ENCODE measurements at regions not wholly inside any gene's neighbourhood (a gene's known extent, or its start where the extent isn't known, plus 50 kb on each side); places are given as distances from the start of the nearest gene placed in this dataset.

GRCh38 chr4:128600410-128600809, 209.1 kb upstream of the JADE1 start:
- no peak overlapping the region for H3K4me2 ChIP-seq (ENCODE audit: low read depth, low read length)
- CTCF ChIA-PET: interaction anchor here (0.5 kb wide), 1 partner anchor 157 kb away, joined by 3 read pairs; no protein-coding TSS in a partner anchor

More at GRCh38 chr4:128600410-128600809, 209.1 kb upstream of the JADE1 start:
- dilution Hi-C loops (cut with HindIII; ENCODE audit: low sequenced_read_pairs, unreplicated experiment): no loop called here
- Histone ChIP-seq H4K91ac (ENCODE audit: insufficient read depth, low read depth, low read length) (peak overlapping the region; percentile 78), H4K20me1 (ENCODE audit: insufficient read depth, low read length) (no peaks in the 10 kb centered on the region), H3K4ac (ENCODE audit: low read depth, low read length) (peak overlapping the region; percentile 83), H3K14ac (replicated peaks; ENCODE audit: low read depth, low read length) (peak overlapping the region; percentile 49), H2BK5ac (ENCODE audit: low read depth, low read length, poor library complexity, severe bottlenecking) (peak overlapping the region; percentile 5), H4K5ac (ENCODE audit: low read depth, low read length) (no peak overlapping the region), H3K9me1 (ENCODE audit: insufficient read depth, low read length) (peaks cover 14% of the 10 kb centered on the region), H3K9me3 (ENCODE audit: control insufficient read depth, insufficient read depth, low read length) (no peaks in the 10 kb centered on the region), H3K9ac (ENCODE audit: low read depth, low read length) (no peak overlapping the region), H3K79me1 (ENCODE audit: low read depth in 1 of 2, low read length in 2 of 2) (no peaks in the 10 kb centered on the region), H2BK20ac (ENCODE audit: low read depth, low read length) (peak overlapping the region; percentile 93), H2BK120ac (ENCODE audit: low read depth, low read length) (peak overlapping the region; percentile 88), H2BK15ac (ENCODE audit: low read depth, low read length) (peak overlapping the region; percentile 95; the same call in 2 of the 3 replicates), H2AK5ac (ENCODE audit: low read depth, low read length) (peak overlapping the region; percentile 79; the same call in 1 of the 2 replicates), H2AFZ (replicated peaks; ENCODE audit: low read length, poor library complexity) (no peak overlapping the region), H3K23ac (ENCODE audit: low read depth, low read length) (peak overlapping the region; percentile 71), H3K4me3 (ENCODE audit: insufficient read depth, low read depth, low read length) (no peak overlapping the region), H2AK9ac (replicated peaks; ENCODE audit: low read depth, low read length, poor library complexity) (no peak overlapping the region), H3K56ac (ENCODE audit: extremely low read depth, insufficient read depth, low read length) (no peak overlapping the region), H3K27me3 (ENCODE audit: control insufficient read depth, insufficient read depth, low read length) (no peaks in the 10 kb centered on the region), H4K8ac (ENCODE audit: low read depth in 2 of 2, low read length in 2 of 2) (peak overlapping the region; percentile 42 to 80; a peak in 2 of 4 replicates), H3K18ac (ENCODE audit: low read depth, low read length) (no peak overlapping the region), H3K27ac (ENCODE audit: insufficient read depth, low read length) (peak overlapping the region; percentile 52; the same call in 1 of the 2 replicates), H3K4me1 (ENCODE audit: control insufficient read depth, insufficient read depth, low read length) (peaks cover 14% of the 10 kb centered on the region), H3K36me3 (ENCODE audit: control insufficient read depth, insufficient read depth, low read length) (no peaks in the 10 kb centered on the region)
- BruUV-seq (replicated peaks): no TSS peak
- no peak for TF ChIP-seq ELK1 (IDR thresholded peaks at IDR 0.05; ENCODE audit: borderline replicate concordance, low read depth, low read length)
- no peak for TF ChIP-seq MAZ (IDR thresholded peaks at IDR 0.05; ENCODE audit: borderline replicate concordance, low read depth, low read length)
- DNase-seq (peak; percentile 25), ATAC-seq (ENCODE audit: low read depth) (no peak)
- intact Hi-C loops (cut with micrococcal nuclease): no loop called here
- in situ Hi-C loops (cut with MboI; ENCODE audit: low sequenced_read_pairs): no loop called here
- WGBS, 2 experiments (ENCODE audit: extremely low coverage in 2 of 2, insufficient read length in 1 of 2): no CpG with 5 or more reads among the region's 3 CpGs
- POLR2A ChIA-PET (ENCODE audit: unreplicated experiment): no interaction called here

All from IMR-90 (cell line).